Glomerular endothelial cell (primary cell): ENCODE measurements at regions not wholly inside any gene's neighbourhood (a gene's known extent, or its start where the extent isn't known, plus 50 kb on each side); places are given as distances from the start of the nearest gene placed in this dataset.
A peak's percentile ranks its signal among the peaks of the same experiment; 100 is the strongest.
"Not testable (repeated sequence)": the region's sequence is repeated elsewhere in the genome, so short reads cannot be mapped to it uniquely, and the experiment has no call there.

Source experiments
- DNase-seq: peaks from one replicate; pipeline ENCODE4 v3.0.0-alpha.2; 2011; ENCODE audit warnings: low read depth, low spot score; ENCODE audit errors: extremely low read depth

DNA sequence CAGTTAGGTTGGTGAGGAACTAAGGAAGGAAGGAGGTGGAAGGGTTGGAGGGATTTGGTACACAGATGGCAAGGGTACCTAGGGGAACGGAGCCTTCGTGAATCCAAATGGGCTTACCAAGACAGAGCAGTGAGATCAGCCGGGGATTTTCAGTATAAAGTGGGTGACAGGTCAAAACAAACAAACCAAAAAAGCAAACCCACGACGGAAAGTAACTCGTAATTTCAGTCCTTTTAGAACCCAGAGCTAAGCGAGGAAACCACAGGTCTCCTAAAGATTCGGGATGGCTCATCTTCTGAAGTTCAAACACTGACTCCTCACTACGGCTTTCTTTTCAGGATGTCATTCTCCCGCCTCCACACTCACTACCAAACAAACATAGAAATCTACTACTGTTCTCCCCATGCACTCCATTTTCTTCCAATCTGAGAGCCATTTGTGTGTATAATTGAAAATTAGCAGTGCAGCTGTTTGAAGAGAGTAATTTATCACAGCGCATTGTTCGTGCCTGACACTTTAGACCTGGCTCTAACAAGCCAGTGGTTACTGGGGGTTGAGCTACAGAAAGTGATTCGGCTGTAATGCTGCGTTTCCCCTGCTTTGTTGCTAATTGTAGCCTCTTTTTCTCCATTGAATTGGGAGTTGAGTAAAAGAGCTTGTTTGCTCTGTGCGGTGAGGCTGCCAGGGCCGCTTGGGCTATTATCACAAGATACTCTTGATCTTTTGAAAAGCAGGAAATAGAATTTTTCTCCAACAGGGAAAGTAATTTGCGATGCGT, 64.7 kb upstream of the CCDC39 start:
- DNase-seq, result no peak

DNA sequence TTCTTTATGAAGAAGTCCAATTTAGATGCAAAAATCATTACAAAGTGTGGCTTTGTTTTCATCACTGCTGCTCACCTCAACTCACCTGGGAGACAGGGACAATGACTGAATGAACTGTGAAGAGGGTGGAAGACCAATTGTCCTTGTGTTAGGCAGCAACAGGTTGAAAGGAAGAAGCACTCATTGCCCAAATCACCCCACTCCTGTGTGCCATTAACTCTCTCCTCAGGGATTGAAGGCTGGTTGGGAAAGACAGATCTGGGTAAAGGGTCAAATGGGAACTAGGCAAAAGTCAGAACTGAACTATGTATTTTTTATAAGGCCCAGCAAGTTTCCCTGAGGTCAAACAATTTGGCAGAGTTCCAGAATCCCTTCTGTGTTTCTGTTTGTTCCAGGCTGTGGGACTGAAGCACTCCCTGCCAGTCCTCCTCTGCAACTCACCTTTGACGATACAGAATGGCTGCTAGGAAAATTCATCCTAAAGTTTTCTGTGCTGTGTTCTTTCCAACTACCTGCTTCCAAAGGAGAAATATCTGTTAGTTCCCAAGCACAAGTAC, 68.6 kb upstream of the CCDC39 start:
- no peak for DNase-seq

DNA sequence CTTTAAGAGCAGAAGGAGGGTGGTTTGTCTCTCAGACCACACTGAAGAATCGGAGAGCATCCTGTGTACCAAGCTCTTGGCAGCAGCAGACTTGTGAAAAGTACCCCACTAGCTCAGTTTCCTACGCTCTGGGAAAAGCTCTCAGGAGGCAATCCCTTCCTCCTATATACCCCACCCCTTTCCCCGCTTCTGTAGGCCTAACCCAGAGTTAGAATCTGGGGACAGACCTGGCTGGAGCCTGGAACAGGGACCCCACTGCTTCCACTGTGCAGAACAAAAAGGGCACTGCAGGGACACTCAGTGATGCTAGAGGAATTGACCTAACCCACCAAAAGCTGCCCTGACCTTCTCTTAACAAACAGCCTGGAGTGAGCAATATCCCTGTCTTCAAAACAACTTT, 70.0 kb upstream of the CCDC39 start:
- DNase-seq, result no peak

DNA sequence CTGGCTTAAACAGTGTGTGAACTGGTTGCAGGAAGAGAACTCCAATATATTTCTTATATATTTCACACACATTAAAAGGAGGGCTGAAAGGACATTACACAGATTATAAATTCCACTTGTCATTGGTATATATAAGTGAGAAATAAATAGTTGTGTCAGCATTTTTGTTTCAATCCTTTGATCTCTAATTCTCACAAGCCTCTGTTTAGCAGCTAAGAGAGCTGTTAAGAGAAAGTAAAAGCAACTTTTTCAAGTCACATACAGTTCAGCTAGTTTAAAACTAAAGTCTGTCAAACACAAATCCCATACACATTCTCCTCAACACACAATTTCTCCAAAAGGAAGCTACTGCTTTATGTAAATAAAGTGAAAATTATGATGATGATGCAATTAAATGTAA, 70.5 kb upstream of the CCDC39 start:
- DNase-seq, result no peak

DNA sequence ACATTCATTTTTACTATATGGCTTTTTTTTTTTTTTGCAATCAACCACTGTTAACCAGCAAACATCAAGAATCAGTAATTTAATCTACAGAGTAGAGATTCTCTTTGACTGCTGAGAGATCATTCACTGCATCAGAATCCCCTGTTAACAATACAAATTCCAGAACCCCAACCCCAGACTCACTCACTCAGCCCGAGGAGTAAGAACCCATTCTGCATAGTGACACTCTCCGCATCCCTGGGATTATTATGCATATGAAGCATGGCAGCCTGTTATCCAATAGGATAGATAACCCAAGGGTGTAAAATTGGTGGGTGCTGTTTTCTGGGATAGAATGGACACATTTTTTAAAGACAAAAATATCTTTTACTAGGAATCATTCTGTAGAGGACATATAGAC, 76.3 kb upstream of the CCDC39 start:
- no peak for DNase-seq

DNA sequence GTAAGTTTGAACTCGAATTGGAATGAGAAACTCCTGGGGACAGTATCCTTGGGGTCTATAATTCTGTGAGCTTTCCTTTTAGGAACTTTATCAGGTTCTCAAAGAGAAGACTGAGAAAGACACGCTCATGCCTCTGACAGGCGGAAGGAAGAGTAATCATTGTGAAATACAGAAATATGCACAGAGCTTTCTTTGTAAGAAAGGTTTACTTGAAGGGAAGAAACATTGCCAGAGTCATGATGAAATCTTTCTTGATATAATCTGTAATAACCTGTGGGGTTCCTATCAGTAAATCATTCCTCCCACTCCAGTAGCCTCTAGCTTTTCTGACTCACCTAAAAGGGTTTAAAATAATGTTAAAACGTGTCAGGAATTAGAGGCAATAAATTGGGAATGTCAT, 83.6 kb upstream of the CCDC39 start:
- no peak for DNase-seq

DNA sequence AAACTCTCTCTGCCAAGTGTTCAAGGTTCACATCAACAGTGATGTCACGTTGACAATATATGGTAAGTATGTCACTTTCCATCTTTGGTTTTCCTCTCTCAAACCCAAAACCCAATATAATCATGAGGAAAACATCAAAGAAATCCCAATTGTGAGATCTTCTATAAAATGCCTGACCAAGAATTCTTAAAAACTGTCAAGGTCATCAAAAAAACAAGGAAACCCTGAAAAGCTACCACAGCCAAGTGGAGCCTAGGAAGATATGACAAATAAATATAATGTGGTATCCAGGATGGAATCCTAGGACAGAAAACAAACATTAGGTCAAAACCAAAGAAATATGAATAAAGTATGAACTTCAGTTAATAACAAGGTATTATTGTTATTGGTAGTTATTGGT, 85.2 kb upstream of the CCDC39 start:
- DNase-seq, result no peak

DNA sequence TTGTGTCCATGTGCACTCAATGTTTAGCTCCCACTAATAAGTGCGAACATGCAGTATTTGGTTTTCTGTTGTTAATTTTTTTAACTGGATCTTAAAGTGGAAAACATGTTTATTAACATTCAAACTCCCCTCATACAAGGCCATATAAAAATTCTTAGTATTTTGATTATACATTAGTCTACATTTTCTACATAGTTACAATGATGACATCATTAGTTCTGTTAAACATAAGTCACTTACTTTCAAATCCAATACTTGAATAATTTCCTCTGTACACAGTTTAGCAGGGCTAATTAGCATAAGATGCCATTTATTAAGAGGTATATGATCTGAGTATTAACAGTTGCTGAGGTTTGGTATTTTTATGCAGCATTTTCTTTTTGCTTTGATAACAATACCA, 91.3 kb upstream of the CCDC39 start:
- no peak for DNase-seq

DNA sequence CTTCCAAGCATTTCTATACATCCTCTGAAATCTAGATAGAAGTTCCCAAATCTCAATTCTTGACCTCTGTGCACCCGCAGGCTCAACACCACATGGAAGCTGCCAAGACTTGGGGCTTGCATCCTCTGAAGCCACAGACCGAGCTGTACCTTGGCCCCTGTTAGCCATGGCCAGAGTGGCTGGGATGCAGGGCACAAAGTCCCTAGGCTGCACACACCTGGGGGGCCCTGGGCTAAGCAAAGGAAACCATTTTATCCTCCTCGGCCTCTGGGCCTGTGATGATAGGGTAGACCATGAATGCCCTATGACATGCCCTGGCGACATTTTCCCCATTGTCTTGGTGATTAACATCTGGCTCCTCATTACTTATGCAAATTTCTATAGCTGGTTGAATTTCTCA, 97.1 kb upstream of the CCDC39 start:
- DNase-seq, result no peak

DNA sequence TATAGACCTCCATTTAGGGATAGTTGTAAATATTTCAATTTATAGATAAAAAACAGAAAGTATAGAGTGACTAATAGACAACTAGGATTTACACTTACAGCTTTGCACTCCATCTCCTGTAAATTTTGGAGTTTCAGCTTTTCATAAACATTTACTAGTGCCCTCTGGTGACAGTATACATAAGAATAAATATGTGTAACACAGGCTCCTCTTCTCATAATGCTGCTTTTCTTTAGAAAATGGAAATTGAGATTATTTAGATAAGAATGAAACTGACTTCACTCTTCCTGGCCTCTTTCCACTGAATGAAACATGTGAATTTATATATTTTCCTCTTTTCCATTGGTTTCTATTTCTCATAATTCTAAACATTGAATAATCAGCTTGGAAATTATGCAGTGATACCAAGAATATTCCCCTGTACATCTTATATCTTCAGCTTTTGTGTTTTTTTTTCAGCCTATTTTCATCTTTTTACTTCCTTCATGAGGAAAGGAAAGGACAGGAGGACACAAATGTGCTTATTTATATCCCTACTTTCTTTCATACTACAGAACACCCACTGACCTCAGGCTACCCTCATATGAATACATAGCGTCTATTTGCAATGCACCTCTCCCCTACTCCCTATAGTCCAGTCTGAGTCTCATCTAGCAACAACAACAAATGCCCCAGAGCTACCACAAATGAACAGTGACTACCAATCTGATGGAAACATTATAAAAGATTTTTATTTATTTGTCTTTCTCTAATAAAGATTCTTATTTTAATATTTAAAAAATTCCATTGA, 103.1 kb upstream of the CCDC39 start:
- DNase-seq, result no peak

DNA sequence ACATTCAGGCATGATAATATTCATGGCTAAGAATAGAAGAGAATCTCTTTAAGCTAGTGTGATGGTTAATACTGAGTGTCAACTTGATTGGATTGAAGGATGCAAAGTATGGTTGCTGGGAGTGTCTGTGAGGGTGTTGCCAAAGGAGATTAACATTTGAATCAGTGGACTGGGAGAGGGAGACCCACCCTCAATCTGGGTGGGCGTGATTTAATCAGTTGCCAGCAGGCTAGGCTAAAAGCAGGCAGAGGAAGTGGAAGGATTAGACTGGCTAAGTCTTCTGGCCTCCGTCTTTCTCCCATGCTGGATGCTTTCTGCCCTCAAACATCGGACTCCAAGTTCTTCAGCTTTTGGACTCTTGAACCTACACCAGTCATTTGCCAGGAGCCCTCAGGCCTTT, 106.9 kb upstream of the CCDC39 start:
- DNase-seq, result not testable (repeated sequence)

DNA sequence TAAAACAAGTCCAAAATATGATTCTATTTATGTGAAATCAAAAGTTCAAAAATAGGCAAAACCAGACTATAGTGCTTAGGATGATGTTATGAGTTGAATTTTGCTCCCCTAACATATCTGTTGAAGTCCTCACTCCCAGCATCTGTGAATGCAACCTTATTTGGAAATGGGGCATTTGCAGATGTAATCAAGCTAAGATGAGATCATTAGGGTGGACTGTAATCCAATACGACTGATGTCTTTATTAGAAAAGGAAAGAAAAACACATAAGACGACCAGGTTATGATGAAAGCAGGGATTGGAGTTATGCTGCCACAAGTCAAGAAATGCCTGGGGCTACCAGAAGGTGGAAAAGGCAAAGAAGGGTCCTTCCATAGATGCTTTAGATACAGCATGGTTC, 110.5 kb upstream of the CCDC39 start:
- DNase-seq, result no peak

DNA sequence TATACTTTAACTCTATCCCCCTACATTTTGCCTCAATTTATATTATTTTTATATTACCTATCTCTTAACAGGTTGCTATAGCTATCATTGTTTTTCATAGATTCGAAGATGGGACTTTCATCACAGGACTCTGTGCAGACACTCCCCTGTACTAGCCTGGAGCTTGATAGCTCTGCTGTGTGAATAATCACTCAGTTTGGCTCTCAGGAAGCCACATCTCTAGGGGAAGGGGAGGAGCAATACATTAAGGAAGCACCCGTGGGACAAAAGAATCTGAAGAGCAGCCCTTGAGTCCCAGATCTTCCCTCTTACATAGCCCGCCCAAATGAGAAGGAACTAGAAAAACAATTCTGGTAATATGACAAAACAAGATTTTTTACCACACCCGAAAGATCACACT, 114.3 kb upstream of the FXR1 start:
- DNase-seq, result no peak

DNA sequence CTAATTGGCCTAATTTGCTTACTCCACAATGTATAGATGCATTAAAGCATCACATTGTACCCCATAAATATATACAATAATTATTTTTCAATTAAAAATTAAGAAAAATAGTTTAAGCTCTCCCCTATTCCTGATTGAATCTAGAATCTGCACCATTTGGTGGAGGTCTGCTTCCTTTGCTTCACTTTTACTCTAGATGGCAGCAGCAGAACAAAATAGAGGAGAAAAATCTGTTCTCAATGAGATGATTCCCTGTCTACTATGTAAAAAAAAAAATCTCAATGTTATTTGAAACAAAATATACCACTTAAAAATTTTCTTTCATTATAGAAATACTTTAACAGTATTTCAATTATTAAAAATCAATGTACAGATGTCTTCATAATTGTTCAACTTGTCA, 109.6 kb upstream of the FXR1 start:
- DNase-seq, result no peak

DNA sequence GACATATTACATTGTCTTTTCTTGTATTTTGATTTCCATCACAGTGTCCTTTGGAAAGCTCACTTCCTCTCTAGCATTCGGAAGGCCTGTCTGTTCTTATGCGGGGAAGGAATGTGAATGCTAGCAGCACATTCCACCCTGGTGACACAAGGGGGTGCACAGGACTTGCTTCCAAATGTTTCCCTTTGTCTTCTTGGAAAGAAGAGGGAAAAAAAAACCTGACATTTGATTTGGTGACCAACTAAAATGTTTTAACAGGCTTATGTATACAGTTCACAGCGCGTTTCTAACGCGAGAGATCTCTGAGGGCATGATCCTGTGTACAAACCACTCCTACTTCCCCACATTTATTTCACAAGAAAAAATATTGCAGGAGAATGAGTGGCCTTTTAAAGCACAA, 107.6 kb upstream of the FXR1 start:
- peak; percentile 1 for DNase-seq

DNA sequence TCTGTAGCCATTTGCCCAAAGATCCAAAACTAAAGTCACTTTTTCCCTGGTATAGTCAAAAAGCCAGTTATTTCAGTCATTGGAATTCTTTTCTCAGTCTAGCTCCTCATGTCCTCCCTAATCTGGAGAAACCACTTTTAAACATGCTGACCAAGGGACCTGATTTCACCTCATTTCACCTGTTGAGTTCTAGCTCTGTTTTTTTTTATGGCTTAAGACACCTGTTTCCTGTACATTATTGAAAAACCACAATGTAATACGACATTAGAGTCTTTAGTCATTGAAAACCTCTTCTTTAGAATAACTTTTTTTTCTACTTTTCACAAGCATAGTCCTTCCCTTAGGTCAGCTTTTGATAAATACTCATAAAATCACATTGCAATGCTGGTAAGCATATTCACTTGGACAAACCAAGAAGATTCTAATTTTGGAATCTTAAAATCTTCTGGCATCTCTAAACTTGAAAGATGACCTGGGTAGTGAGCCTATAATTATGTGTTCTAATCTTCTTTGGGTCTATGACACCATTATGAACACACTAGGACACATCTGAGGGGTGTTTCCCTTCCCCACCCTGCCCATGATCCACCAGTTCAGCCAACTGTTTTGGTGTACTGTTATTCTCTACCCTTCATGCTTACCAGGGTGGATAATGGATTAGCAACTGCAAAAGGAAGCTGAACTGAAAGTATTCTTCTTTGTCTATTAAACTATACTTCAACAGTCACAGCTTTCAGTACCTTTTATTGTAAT, 103.5 kb upstream of the FXR1 start:
- no peak for DNase-seq

DNA sequence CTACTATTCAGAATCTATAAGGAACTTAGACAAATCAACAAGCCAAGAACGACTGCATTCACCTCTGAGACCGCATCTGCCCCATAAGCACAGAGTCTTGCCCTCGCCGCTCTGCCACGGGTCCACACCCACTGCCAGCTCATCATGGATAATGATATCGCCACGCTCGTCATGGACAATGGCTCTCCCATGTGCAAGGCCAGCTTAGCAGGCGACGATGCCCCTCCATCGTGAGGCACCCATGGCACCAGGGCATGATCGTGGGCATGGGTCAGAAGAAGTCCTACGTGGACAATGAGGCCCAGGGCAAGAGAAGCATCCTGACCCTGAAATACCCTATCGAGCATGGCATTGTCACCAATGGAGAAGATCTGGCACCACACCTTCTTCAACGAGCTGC, 92.1 kb upstream of the FXR1 start:
- no peak for DNase-seq

DNA sequence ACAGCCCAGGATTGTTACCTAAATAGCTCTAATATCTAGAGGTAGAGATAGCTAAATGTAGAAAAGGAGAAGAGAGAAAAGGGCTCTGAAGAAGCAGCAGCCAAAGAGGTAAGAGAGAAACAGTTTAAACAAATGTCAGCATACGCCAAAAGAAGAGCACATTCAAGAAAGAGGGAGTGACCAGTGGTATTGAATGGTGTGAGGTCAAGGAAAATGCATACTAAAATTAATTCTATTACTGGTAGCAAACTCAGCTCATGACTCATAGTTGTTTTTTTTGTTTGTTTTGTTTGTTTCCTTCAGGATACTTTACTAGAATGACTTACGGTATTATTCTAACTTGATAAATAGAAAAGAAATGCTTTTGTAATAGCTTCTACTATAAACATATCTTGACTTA, 86.5 kb upstream of the FXR1 start:
- DNase-seq, result no peak

DNA sequence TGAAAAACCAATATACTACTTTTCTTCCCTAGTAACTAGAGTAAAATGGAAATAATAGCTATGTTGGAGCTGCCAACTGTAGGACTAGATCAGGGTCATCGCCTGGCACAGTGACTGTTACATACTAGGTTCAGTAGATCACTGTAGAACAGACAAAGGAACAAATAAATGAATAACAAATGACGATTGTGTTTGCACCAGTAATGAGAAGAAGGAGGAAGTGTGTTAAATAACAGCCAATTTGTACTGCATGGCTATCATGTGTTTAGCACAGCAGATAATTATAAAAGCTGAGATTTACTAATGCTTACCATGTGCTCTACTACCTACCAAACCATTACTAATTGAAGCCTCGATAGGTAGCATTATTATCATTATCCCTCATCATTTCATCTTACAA, 85.3 kb upstream of the FXR1 start:
- DNase-seq, result no peak

DNA sequence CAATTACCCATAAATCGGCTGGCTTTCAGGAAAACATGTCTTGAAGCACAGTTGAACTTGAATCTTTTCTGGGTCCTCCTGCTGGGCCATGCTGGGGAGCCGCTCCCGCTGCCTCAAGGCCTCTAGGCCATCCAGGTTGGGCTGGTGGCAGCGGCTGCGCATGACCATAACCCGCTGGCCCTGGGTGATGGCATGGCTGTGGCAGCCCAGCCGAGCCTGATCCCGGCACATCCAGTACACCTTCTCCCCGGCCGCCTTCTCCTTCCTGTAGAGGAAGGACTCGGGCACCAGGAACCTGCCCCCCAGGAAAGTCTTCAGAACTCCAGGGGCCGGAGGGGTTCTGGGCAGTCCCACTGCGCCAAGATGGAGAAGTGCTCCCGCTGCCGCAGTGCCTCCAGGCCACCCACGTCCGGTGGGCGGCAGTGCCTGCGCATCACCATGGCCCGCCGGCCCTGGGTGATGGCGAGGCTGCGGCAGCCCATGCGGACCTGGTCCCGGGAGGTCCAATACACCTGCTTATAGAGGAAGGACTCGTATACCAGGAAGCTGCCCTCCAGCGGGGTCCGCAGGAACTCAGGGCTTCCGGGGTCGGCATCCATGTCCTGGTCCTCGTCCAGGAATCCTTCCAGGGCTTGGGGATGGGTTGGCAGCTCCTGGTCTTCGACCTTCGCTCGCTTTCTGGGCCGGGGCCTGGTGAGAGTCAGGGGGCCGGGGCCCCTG, 84.3 kb upstream of the FXR1 start:
- no peak for DNase-seq
